OCI-LY7 (cell line): ENCODE measurements at regions not wholly inside any gene's neighbourhood (a gene's known extent, or its start where the extent isn't known, plus 50 kb on each side); places are given as distances from the start of the nearest gene placed in this dataset.
A peak's percentile ranks its signal among the peaks of the same experiment; 100 is the strongest.
"Not testable (repeated sequence)": the region's sequence is repeated elsewhere in the genome, so short reads cannot be mapped to it uniquely, and the experiment has no call there.

Source experiments
- BruUV-seq: library from RNA; stranded (reverse); fragments of 400-500 nt; replicated peaks from 2 replicates; lab custom pipeline; 2021; lab: Mats Ljungman, UMichigan
- CTCF ChIA-PET: fragments of 300-600 bp; sonication (Branson Sonifier 250); formaldehyde crosslinking; loops from one replicate; lab custom pipeline; 2022; ENCODE audit warnings: antibody characterized with exemption; ENCODE audit not compliant: unreplicated experiment; lab: Charles Lee
- POLR2A ChIA-PET: fragments of 300-600 bp; sonication (Branson Sonifier 250); formaldehyde crosslinking; loops from one replicate; lab custom pipeline; 2022; ENCODE audit warnings: antibody characterized with exemption; lab: Charles Lee
- DNase-seq: peaks from one replicate; pipeline ENCODE4 v3.0.0-alpha.2; 2015; ENCODE audit warnings: low spot score
- H2AFZ ChIP-seq: fragments of 200-600 bp; sonication (generic), shearing (Covaris generic); 2 replicates; pipeline ENCODE4 v1.6.1; 2014; ENCODE audit warnings: mild to moderate bottlenecking, antibody characterized with exemption, low read length, moderate library complexity
- H3K27ac ChIP-seq: fragments of 200-600 bp; sonication (generic); 2 replicates; pipeline ENCODE4 v1.5.1; 2014; ENCODE audit warnings: mixed run types, low read depth, mild to moderate bottlenecking, moderate library complexity, low read length, inconsistent platforms; ENCODE audit not compliant: poor library complexity, severe bottlenecking
- H3K36me3 ChIP-seq: fragments of 200-600 bp; sonication (generic); 2 replicates; pipeline ENCODE4 v1.6.1; 2014; ENCODE audit warnings: mild to moderate bottlenecking, antibody characterized with exemption, low read length, moderate library complexity, mixed read lengths; ENCODE audit not compliant: insufficient read depth
- H3K4me1 ChIP-seq: fragments of 200-600 bp; sonication (generic); 2 replicates; pipeline ENCODE4 v1.5.1; 2014; ENCODE audit warnings: mild to moderate bottlenecking, low read length; ENCODE audit not compliant: insufficient read depth, poor library complexity, severe bottlenecking
- H3K4me2 ChIP-seq: fragments of 200-600 bp; sonication (generic); 2 replicates; pipeline ENCODE4 v1.6.1; 2014; ENCODE audit warnings: mild to moderate bottlenecking, low read length
- H3K4me3 ChIP-seq: fragments of 200-600 bp; sonication (generic); 2 replicates; pipeline ENCODE4 v1.5.1; 2014; ENCODE audit warnings: mild to moderate bottlenecking, low read depth, low read length; ENCODE audit not compliant: poor library complexity, severe bottlenecking
- H3K79me2 ChIP-seq: fragments of 200-600 bp; sonication (generic); 2 replicates; pipeline ENCODE4 v1.6.1; 2016; ENCODE audit warnings: low read depth, mild to moderate bottlenecking, low read length, moderate library complexity, mixed read lengths; ENCODE audit not compliant: insufficient read depth
- H3K9me2 ChIP-seq: fragments of 200-600 bp; sonication (generic); 2 replicates; pipeline ENCODE4 v1.6.1; 2016; ENCODE audit warnings: mild to moderate bottlenecking, low read length, mixed read lengths; ENCODE audit not compliant: insufficient read depth
- H3K9me3 ChIP-seq: fragments of 200-600 bp; sonication (generic); 2 replicates; pipeline ENCODE4 v1.6.1; 2014; ENCODE audit warnings: mild to moderate bottlenecking, mixed run types, low read length, mixed read lengths
- H4K20me1 ChIP-seq: fragments of 200-600 bp; sonication (generic); 2 replicates; pipeline ENCODE4 v1.6.1; 2014; ENCODE audit warnings: mild to moderate bottlenecking, antibody characterized with exemption, low read length, moderate library complexity, mixed read lengths; ENCODE audit not compliant: insufficient read depth
- CTCF ChIP-seq: fragments of 200-600 bp; sonication (generic); conservative IDR thresholded peaks from 2 replicates; pipeline ENCODE4 v1.5.1; 2014; ENCODE audit warnings: mild to moderate bottlenecking, antibody characterized with exemption, low read length, moderate library complexity, mixed read lengths
- EZH2phosphoT487 ChIP-seq: fragments of 200-600 bp; sonication (generic); IDR thresholded peaks from 2 replicates; pipeline ENCODE4 v1.6.1; 2018; ENCODE audit warnings: low read depth, borderline replicate concordance, mild to moderate bottlenecking, mixed run types, antibody characterized with exemption, low read length, moderate library complexity, mixed read lengths
- intact Hi-C: fragments of 100-400 bp; cut with micrococcal nuclease; formaldehyde crosslinking; loops from one replicate; pipeline ENCODE4 v1.10.0; 2022; ENCODE audit not compliant: unreplicated experiment

DNA sequence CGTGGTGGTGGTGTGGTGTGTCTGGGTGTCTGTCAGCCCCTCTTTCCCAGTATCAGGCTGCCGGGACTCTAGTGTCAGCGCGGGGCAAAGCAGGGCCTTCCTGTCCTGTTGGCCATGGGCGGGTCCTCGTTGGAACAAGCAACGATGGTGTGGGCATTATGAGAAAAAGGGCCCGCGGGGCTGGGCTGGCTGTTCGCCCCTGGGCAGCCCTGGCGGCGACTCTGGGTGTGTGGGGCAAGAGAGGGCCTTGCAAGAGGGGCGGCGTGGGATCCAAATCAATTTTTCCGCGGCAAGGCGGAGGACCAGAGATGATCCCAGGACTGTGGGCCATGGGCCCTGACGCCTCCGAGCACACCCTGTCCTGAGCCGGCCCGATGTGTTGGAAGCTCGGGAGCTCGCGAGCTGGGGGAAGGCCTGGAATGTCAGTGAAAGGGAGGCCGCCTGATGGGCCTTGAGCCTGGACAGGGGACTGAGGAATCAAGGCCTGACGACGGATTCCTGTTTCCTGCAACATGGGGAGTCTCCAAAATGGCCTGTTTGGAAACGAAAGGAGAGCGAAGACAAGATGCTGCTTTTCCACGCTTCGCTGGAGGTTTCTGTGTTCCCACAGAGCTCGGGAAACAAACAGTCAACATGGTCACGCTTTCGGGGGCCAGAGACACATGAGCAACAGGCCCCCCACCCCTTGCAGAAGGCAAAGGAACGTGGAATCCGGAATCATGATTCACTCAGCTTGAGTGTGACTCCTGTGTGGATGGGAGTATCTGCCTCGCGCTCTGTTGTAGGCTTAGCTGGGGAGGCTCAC is 364.7 kb upstream of the DEFB115 start:
- no peaks in the 10 kb centered on the region for H4K20me1 ChIP-seq
- no peaks in the 10 kb centered on the region for H3K9me3 ChIP-seq
- no peaks in the 10 kb centered on the region for H3K4me1 ChIP-seq
- TF ChIP-seq EZH2phosphoT487 (no peak), CTCF (no peak)
- intact Hi-C loops: no loop called here
- no peak for DNase-seq
- no peak overlapping the region for H2AFZ ChIP-seq
- no TSS peak for BruUV-seq
- POLR2A ChIA-PET: no interaction called here
- H3K79me2 ChIP-seq: no peaks in the 10 kb centered on the region
- H3K27ac ChIP-seq: no peak overlapping the region
- no peaks in the 10 kb centered on the region for H3K36me3 ChIP-seq
- no peak overlapping the region for H3K4me2 ChIP-seq
- no peak overlapping the region for H3K4me3 ChIP-seq
- CTCF ChIA-PET: no interaction called here
- no peaks in the 10 kb centered on the region for H3K9me2 ChIP-seq

DNA sequence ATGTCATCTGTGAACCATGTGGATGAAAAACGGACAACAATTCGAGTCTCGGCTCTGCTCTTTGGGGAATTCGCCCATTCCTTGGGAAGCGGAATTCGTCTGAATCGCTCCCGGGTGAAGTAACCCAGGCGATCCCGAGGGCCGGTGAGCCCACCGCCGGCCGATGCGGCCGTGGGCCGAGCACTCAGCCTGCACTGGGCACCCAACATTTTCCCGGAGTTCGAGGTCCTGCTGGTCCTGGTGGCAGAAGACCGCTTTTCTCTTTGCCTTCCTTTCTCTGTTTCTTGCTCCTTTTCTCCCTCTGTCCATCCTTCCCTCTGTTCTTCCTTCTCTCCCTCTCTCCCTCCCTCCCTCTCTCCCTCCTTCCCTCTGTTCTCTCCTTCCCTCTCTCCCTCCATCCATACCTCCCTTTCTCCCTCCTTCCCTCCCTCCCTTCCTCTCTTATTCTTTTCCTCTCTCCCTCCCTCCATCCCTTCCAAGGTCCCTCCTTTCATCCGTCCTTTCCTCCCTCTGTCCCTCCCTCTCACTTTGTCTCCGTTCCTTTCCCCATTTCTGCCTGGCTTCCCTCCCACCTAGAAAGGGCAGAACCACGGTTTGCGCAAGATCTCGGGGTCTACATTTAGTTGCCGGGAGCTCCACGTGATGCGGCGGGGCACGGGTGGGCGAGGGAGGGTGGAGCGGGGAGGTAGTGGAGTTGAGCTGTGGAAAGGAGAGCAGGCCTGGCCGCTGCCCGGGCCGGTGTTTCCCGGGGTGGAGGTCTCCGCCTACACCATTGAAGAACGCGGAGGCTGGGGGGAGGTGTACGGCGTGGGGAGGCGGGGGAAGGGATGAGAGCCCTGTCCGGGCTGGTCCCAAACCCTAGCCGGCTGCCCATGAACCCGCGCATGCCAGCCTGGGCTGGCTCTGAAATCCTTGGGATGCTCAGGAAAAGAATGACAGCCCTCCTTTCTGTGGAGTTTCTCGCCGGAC is 363.8 kb upstream of the DEFB115 start:
- H2AFZ ChIP-seq, H3K9me3 ChIP-seq, H3K4me3 ChIP-seq, H3K9me2 ChIP-seq, DNase-seq, BruUV-seq, H3K79me2 ChIP-seq, POLR2A ChIA-PET, CTCF ChIA-PET, H3K36me3 ChIP-seq, H3K4me2 ChIP-seq, H3K4me1 ChIP-seq, H3K27ac ChIP-seq, intact Hi-C loops, H4K20me1 ChIP-seq: not testable (repeated sequence)

DNA sequence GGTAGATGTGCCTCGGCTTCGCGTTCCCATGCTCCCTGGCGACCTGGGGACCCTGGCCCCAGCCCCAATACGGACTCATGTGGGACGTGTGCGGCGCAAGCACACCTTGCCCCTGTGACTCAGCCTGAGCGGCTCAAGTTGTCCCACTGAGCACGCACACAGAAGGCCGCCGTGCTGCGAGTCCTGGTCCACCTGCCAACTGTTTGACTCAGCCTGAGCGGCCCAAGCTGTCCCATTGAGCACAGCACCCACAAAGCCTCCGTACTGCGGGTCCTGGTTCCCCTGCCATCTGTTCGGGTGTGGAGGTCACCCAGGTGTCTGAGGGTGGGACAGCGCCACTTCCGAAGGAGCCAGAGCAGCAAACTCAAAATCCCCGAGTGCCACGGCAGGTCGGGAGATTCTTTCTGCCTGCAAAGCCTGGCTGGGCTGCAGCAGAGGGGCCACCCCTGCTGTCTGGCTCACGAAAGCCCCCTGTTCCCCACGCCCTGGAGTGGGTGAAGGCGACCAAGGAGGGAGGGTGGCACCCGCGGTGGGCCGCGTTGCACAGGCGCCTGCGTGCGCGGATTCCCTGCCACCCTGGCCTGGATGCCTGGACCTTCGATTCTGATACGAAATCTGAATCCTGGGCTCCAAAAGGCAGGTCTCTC is 362.6 kb upstream of the DEFB115 start:
- BruUV-seq, H3K4me1 ChIP-seq, H3K79me2 ChIP-seq, H3K36me3 ChIP-seq, H3K4me2 ChIP-seq, POLR2A ChIA-PET, H3K9me2 ChIP-seq, H2AFZ ChIP-seq, H3K4me3 ChIP-seq, H3K27ac ChIP-seq, CTCF ChIA-PET, H3K9me3 ChIP-seq, DNase-seq, H4K20me1 ChIP-seq, intact Hi-C loops: not testable (repeated sequence)

- DNase-seq, H3K9me3 ChIP-seq: not testable (repeated sequence)
Measured at GRCh38 chr20:30895354-30895711, 362.1 kb upstream of the DEFB115 start.

DNA sequence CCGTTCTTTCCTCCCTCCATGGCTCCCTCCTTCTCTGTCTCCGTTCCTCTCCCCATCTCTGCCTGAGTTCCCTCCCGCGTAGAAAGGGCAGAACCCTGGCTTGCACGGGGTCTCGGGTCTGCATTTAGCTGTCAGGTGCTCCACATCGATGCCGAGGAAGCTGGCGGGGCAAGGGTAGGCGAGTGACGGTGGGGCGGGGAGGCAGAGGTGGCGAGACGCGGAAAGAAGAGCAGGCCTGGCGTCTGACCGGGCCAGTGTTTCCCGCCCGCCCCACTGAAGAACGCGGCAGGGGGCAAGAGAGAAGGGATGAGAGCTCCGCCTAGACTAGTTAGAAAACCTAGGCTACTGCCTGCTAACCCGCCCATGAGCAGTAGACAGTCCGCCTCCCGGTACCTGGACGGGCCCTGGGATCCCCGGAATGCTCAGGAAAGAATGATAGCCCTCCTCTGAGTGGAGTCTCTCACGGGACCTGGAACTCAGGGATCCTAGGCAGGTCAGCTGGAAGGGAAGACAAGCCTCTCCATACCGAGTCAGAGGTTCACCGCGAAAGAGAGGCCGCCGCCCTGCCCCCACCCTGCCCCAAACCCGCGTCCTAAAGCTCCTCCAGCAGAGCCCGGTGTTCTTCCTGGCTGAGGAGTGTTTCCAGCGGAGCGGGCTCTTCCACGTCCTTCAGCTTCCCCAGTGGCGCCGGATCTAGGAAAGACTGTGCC is 357.9 kb upstream of the DEFB115 start:
- BruUV-seq, H4K20me1 ChIP-seq, H3K4me2 ChIP-seq, H3K27ac ChIP-seq, intact Hi-C loops, CTCF ChIA-PET, H3K9me2 ChIP-seq, H3K9me3 ChIP-seq, H3K36me3 ChIP-seq, POLR2A ChIA-PET, H3K79me2 ChIP-seq, H3K4me1 ChIP-seq, H3K4me3 ChIP-seq, H2AFZ ChIP-seq: not testable (repeated sequence)
- DNase-seq: peak; percentile 1

More at GRCh38 chr20:30895354-30895711, 362.1 kb upstream of the DEFB115 start:
- POLR2A ChIA-PET, H4K20me1 ChIP-seq, H2AFZ ChIP-seq, CTCF ChIA-PET, H3K27ac ChIP-seq, H3K79me2 ChIP-seq, H3K4me3 ChIP-seq, intact Hi-C loops, BruUV-seq, H3K36me3 ChIP-seq, H3K9me2 ChIP-seq, H3K4me1 ChIP-seq, H3K4me2 ChIP-seq: not testable (repeated sequence)
